ENCODE measurements at regions not wholly inside any gene's neighbourhood (a gene's known extent, or its start where the extent isn't known, plus 50 kb on each side); places are given as distances from the start of the nearest gene placed in this dataset.
"Not testable (repeated sequence)": the region's sequence is repeated elsewhere in the genome, so short reads cannot be mapped to it uniquely, and the experiment has no call there.

DNA sequence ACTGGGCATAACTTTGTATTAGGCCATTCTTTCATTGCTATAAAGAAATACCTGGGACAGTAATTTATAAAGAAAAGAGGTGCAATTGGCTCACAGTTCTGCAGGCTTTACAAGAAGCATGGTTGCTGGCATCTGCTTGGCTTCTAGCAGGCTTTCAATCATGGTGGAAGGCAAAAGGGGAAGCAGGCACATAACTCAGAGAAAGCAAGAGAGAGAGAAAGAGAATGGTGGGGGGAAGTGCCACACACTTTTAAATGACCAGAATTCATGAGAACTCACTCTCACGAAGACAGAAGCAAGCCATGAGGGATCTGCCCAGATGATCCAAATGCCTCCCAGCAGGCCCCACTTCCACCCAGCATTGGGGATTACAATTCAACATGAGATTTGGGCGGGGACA is 179.7 kb downstream of the SPRY2 start:
- H3K27me3 ChIP-seq = no peaks in the 10 kb centered on the region
- H3K27ac ChIP-seq = no peak overlapping the region
- 89 to 95% (median 94%) methylated on average over 2 of the region's 2 CpGs for whole genome bisulfite sequencing, 3 donors
- intact Hi-C loops (cut with DNase I) = no loop called here
- no peaks in the 10 kb centered on the region for H3K4me1 ChIP-seq (ENCODE audit: insufficient read depth)
- DNase-seq = no peak
- no peaks in the 10 kb centered on the region for H3K9me3 ChIP-seq
- H3K4me3 ChIP-seq = no peak overlapping the region
- no peaks in the 10 kb centered on the region for H3K36me3 ChIP-seq
- TF ChIP-seq, protein P1, sequence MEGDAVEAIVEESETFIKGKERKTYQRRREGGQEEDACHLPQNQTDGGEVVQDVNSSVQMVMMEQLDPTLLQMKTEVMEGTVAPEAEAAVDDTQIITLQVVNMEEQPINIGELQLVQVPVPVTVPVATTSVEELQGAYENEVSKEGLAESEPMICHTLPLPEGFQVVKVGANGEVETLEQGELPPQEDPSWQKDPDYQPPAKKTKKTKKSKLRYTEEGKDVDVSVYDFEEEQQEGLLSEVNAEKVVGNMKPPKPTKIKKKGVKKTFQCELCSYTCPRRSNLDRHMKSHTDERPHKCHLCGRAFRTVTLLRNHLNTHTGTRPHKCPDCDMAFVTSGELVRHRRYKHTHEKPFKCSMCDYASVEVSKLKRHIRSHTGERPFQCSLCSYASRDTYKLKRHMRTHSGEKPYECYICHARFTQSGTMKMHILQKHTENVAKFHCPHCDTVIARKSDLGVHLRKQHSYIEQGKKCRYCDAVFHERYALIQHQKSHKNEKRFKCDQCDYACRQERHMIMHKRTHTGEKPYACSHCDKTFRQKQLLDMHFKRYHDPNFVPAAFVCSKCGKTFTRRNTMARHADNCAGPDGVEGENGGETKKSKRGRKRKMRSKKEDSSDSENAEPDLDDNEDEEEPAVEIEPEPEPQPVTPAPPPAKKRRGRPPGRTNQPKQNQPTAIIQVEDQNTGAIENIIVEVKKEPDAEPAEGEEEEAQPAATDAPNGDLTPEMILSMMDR (IDR thresholded peaks at IDR 0.05) = no peak
- TF ChIP-seq EP300 (IDR thresholded peaks at IDR 0.05) (no peak), POLR2A (IDR thresholded peaks at IDR 0.05) (no peak)

DNA sequence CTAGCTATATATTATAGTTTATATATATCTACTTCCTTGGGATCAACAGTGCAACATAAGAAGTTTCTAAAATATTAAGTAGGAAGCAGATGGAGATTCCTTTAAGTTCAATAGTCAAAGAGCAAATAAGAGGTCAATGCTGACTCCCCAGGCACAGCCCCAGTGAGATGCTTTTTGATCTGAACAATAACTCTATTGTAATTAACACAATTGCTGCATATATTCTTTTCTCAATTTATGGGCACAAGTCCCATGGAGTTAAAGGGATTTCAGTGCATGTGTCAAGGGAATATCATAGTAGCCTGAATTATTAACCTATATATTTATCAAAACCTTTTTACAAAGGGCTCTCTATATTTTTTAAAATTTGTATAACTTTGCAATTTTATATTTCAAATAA is 180.8 kb downstream of the SPRY2 start:
- intact Hi-C loops (cut with DNase I) = no loop called here

DNA sequence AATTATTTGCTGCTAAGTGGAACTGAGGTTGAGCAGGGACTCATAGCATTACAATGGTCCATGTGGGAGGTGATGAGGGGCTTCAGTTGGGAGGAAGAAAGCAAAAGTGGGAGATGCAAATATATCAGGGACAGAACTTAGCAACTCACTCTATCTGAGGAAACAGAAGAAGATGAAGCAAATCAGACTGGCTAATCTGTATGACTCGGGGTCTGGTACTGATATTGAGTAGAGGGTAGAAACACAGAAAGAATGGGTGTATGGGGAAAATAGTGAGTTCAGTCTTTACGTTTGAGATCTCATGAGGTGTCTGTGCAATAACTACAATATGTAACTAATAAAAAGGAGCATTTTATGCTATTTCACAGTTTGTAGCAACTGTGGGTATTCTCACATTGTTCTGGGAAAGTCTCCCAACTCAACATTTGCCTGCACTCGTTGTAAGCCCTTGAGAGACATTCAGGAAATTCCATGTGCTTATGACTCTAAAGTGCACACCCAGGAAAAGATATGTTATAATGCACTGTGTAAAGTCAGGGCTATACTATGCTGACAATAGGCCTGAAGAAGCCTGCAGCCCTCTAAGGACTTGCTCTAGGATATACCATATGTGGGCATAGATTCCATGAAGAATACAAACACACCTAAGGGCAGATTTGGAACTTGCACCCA is 183.5 kb downstream of the SPRY2 start:
- DNase-seq = no peak
- intact Hi-C loops (cut with DNase I) = no loop called here
- Histone ChIP-seq H3K27me3 (no peaks in the 10 kb centered on the region), H3K36me3 (no peaks in the 10 kb centered on the region), H3K4me3 (no peak overlapping the region), H3K9me3 (no peaks in the 10 kb centered on the region), H3K4me1 (ENCODE audit: insufficient read depth) (no peaks in the 10 kb centered on the region), H3K27ac (no peak overlapping the region)
- WGBS, 3 donors = 65 to 67% (median 66%) methylated on average over 3 of the region's 3 CpGs
- TF ChIP-seq, protein P1 (IDR thresholded peaks at IDR 0.05) = no peak
- TF ChIP-seq POLR2A (IDR thresholded peaks at IDR 0.05) (no peak), EP300 (IDR thresholded peaks at IDR 0.05) (no peak)

More for the DNA sequence above, 180.8 kb downstream of the SPRY2 start:
- Histone ChIP-seq H3K36me3 (no peaks in the 10 kb centered on the region), H3K27me3 (no peaks in the 10 kb centered on the region), H3K9me3 (no peaks in the 10 kb centered on the region), H3K4me3 (no peak overlapping the region), H3K27ac (no peak overlapping the region), H3K4me1 (ENCODE audit: insufficient read depth) (no peaks in the 10 kb centered on the region)
- TF ChIP-seq, protein P1 (IDR thresholded peaks at IDR 0.05) = no peak
- TF ChIP-seq POLR2A (IDR thresholded peaks at IDR 0.05) = no peak
- TF ChIP-seq EP300 (IDR thresholded peaks at IDR 0.05) = no peak
- DNase-seq = no peak

DNA sequence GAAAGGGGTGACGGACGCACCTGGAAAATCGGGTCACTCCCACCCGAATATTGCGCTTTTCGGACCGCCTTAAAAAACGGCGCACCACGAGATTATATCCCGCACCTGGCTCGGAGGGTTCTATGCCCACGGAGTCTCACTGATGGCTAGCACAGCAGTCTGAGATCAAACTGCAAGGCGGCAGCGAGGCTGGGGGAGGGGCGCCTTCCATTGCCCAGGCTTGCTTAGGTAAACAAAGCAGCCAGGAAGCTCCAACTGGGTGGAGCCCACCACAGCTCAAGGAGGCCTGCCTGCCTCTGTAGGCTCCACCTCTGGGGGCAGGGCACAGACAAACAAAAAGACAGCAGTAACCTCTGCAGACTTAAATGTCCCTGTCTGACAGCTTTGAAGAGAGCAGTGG is 188.8 kb downstream of the SPRY2 start:
- H3K4me1 ChIP-seq (ENCODE audit: insufficient read depth); intact Hi-C loops (cut with DNase I); H3K27ac ChIP-seq; DNase-seq; H3K27me3 ChIP-seq; H3K4me3 ChIP-seq; H3K9me3 ChIP-seq; H3K36me3 ChIP-seq: not testable (repeated sequence)
- 95 to 97% (median 96%) methylated on average over 16 of the region's 16 CpGs for WGBS, 3 donors

DNA sequence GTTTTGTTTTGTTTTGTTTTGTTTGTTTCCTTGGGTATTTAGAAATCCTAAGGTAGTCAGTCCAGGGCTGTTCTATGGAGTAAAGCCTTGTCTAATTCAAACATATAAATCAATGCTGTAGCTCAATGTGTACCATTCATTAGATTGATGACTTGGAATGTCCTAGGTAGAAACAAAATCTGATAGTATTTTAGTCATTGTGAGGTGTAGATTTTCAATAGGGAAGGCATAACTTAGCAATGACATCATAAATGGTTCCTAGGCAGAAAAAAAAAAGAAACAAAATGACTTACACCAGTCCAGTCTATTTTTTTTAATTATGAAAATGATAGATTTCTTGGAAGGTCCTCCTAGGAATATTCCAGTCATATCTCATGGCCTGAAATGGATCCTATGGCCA is 189.9 kb downstream of the SPRY2 start:
- intact Hi-C loops (cut with DNase I) = no loop called here
- Histone ChIP-seq H3K36me3 (no peaks in the 10 kb centered on the region), H3K27ac (no peak overlapping the region), H3K27me3 (no peaks in the 10 kb centered on the region), H3K9me3 (no peaks in the 10 kb centered on the region), H3K4me3 (no peak overlapping the region), H3K4me1 (ENCODE audit: insufficient read depth) (no peaks in the 10 kb centered on the region)
- DNase-seq = no peak
- TF ChIP-seq POLR2A (IDR thresholded peaks at IDR 0.05) (no peak), EP300 (IDR thresholded peaks at IDR 0.05) (no peak)
- TF ChIP-seq, protein P1 (IDR thresholded peaks at IDR 0.05) = no peak

Measured in ovary (tissue), 7 donors.